Choroid plexus epithelial cell (primary cell): ENCODE measurements at regions not wholly inside any gene's neighbourhood (a gene's known extent, or its start where the extent isn't known, plus 50 kb on each side); places are given as distances from the start of the nearest gene placed in this dataset.

Experiments used
- DNase-seq: peaks from one replicate; pipeline ENCODE4 v3.0.0-alpha.2; 2010; ENCODE audit warnings: low read depth
- H3K4me3 ChIP-seq: 2 replicates; pipeline ENCODE4 v1.5.1; 2011; ENCODE audit warnings: low read depth, mild to moderate bottlenecking, control low read depth, low read length, moderate library complexity
- TF ChIP-seq, protein P1 (sequence below): conservative IDR thresholded peaks from 2 replicates; pipeline ENCODE4 v1.5.1; 2011; ENCODE audit warnings: low read depth, mild to moderate bottlenecking, control low read depth, inconsistent platforms, low read length, moderate library complexity

DNA sequence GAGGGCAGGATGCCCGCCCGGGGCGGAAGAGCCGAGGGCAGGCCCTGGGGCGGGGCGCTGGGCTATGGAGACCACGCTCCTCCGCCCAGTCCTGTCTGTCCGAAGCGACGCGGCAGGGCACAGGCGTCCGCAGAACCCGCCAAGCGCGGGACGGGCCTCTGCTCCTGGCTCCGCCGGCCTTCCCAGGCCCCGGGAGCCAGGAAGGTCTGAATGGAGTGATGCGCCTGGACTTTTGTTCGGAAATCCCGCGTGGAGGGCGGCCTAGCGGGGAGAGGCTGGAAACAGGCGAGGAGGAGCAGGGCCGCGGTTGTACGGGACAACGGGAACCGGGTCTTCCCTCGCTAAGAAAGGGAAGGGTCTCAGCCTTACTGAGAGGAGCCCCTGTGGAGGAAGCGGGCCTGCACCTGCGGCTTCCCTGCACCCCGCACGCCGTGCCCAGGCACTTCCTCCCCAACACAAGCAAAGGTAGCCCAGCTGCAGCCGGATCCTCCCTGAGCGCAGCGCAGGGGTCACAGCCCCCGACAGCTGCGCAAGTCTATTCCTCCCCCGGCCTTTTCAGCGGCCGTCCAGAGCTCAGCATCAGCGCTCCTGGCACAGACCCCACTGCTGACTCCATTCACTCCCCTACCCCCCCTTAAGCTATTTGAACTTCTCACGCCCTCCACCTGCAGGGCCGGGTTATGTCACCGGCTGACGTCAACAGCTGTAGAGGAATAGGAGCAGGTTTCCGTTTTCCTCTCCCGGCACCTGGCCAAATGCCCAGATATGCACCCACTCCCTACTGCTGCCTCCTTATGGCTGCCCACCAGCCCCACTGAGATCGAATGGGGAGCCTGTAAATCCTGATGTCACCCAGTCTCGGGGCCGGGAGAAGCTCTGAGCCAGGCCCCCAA is 143.2 kb upstream of the RET start:
- DNase-seq, result peak; percentile 51
- TF ChIP-seq, protein P1, sequence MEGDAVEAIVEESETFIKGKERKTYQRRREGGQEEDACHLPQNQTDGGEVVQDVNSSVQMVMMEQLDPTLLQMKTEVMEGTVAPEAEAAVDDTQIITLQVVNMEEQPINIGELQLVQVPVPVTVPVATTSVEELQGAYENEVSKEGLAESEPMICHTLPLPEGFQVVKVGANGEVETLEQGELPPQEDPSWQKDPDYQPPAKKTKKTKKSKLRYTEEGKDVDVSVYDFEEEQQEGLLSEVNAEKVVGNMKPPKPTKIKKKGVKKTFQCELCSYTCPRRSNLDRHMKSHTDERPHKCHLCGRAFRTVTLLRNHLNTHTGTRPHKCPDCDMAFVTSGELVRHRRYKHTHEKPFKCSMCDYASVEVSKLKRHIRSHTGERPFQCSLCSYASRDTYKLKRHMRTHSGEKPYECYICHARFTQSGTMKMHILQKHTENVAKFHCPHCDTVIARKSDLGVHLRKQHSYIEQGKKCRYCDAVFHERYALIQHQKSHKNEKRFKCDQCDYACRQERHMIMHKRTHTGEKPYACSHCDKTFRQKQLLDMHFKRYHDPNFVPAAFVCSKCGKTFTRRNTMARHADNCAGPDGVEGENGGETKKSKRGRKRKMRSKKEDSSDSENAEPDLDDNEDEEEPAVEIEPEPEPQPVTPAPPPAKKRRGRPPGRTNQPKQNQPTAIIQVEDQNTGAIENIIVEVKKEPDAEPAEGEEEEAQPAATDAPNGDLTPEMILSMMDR, result no peak
- H3K4me3 ChIP-seq, result no peak overlapping the region

DNA sequence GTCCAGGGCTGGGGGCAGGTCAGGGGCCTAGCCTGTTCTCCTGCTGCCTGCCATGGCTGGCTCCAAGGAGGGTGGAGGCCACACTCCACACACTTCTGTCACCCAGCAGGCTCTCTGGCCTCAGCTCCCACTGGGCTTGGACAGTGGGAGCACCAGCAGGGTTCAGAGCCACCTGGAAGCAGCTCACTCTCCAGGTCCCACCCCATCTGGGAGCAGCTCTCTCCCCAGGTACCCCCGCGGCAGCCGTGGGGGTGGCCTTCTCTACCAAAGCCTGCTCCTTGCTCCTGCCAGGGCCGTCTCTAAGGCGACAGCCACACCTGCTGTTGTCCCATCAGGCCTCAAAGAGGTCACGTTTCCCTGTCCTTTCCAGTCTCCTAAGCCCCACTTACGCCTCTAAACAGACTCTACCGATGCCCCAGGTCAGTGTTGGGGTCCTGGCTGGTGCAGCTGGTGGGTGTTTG is 142.5 kb upstream of the RET start:
- H3K4me3 ChIP-seq, result no peak overlapping the region
- DNase-seq, result no peak
- TF ChIP-seq, protein P1, result no peak

DNA sequence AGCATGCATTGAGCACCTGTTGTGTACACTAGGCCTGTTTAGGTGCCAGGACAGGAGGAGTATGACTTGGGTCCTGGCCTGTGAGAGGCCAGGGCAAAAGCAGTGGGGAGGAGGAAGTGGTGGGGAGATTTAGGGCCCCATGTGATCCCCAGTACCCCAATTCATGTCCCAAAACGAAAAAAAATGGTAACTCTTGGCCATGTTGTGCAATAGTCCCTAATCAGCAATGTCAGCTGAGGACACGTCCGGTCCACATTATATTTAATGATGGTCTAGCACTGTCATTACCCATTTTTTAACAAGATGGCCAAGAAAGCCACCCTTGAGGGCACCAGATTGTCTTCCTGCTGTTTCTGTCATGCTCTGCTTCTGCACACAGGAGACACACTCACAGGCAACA is 142.0 kb upstream of the RET start:
- H3K4me3 ChIP-seq, result no peak overlapping the region
- DNase-seq, result no peak
- TF ChIP-seq, protein P1, result no peak

DNA sequence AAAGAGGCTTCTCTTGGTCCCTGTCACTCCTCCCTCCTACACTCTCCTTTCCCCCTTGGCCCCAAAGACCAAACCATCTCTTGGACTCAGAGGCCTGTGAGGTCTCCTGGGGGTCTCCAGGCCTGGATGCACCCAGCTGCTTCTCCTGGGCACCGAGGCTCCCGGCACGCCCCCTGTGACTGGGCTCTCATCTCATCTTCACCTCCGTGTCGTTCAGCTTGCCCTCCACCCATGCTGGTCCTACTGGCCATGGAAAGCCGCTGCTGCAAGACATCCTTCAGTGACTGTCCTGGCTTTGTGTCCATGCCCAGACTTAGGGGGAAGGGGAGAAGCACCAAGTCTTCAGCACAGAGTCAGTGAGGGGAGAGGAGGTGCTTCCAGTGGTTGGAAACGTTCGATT is 141.4 kb upstream of the RET start:
- no peak overlapping the region for H3K4me3 ChIP-seq
- TF ChIP-seq, protein P1, result no peak
- DNase-seq, result no peak

DNA sequence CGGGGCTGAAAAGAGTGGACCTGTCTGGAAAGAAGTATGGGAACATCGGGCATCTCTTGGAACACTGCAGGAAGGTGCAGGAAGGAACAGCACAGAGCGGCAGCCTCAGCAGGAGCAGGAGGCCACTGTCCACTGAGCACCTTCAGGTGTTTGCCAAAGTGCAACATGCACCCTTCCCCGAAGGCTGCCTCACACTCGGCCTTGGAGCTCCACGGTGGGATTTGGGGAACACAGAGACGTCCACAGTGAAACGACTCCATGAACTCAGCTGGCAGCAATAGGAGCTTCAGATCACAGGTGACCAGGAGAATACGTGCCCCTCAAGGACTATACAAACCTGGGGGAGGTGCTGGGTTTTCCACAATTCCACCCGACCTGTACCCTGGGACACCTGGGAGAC is 140.3 kb upstream of the RET start:
- H3K4me3 ChIP-seq, result no peak overlapping the region
- TF ChIP-seq, protein P1, result no peak
- DNase-seq, result no peak

DNA sequence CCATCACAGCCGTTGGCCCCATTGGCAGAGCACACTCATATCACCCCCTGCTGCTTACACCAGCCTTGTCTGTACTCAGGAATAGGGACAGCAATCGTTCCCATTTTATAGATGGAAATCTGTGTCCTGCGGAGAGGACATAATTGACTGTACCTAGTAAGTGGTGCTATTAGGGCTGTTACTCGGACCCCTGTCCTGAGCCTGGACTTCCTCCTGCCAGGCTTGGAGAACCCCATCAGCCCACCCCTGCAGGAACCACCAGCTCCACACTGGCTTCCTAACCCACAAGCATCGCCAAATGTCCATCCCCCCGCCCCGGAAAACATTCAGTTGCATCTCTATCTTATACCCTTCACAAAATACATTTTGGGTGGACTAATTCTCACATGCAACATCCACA is 139.8 kb upstream of the RET start:
- DNase-seq, result no peak
- TF ChIP-seq, protein P1, result no peak
- H3K4me3 ChIP-seq, result no peak overlapping the region
